SH-SY5Y (cell line): ENCODE measurements at regions not wholly inside any gene's neighbourhood (a gene's known extent, or its start where the extent isn't known, plus 50 kb on each side); places are given as distances from the start of the nearest gene placed in this dataset.

Experiments used
- GATA2 ChIP-seq: IDR thresholded peaks from 2 replicates; pipeline ENCODE4 v1.6.1; 2011; ENCODE audit warnings: mild to moderate bottlenecking, low read depth, low read length
- GATA3 ChIP-seq: IDR thresholded peaks from 2 replicates; pipeline ENCODE4 v1.6.1; 2011; ENCODE audit warnings: low read depth, mild to moderate bottlenecking, low read length, moderate library complexity

- TF ChIP-seq GATA2: no peak
- TF ChIP-seq GATA3: no peak
These were observed 126.2 kb downstream of the CMPK2 start for GRCh38 chr2:6739547-6739946.

- TF ChIP-seq GATA2: no peak
- TF ChIP-seq GATA3: no peak
These were observed 124.5 kb downstream of the CMPK2 start for GRCh38 chr2:6741229-6741628.

- TF ChIP-seq GATA3: peak; percentile 65
- peak; percentile 82 for TF ChIP-seq GATA2
These were observed 121.7 kb downstream of the CMPK2 start for GRCh38 chr2:6744038-6744437.

- TF ChIP-seq GATA2 (no peak), GATA3 (no peak)
These were observed 118.3 kb downstream of the CMPK2 start for GRCh38 chr2:6747433-6747832.

- TF ChIP-seq GATA3 (no peak), GATA2 (peak; percentile 61)
These were observed 117.2 kb downstream of the CMPK2 start for GRCh38 chr2:6748406-6749067.

GRCh38 chr2:6749962-6750361 is 115.7 kb downstream of the CMPK2 start:
- TF ChIP-seq GATA3 (no peak), GATA2 (no peak)

- TF ChIP-seq GATA3 (peak; percentile 96), GATA2 (peak; percentile 97)
These were observed 115.1 kb downstream of the CMPK2 start for GRCh38 chr2:6750411-6751158.

- TF ChIP-seq GATA3 (no peak), GATA2 (no peak)
These were observed 111.3 kb downstream of the CMPK2 start for GRCh38 chr2:6754419-6754818.

GRCh38 chr2:6755456-6755855 is 110.3 kb downstream of the CMPK2 start:
- TF ChIP-seq GATA3 (no peak), GATA2 (peak; percentile 29; the same call in 1 of the 2 replicates)

GRCh38 chr2:6757215-6757614 is 108.5 kb downstream of the CMPK2 start:
- no peak for TF ChIP-seq GATA2
- TF ChIP-seq GATA3: no peak

GRCh38 chr2:6759689-6760088 is 106.0 kb downstream of the CMPK2 start:
- no peak for TF ChIP-seq GATA2

- TF ChIP-seq GATA3: no peak
- no peak for TF ChIP-seq GATA2
These were observed 105.6 kb downstream of the CMPK2 start for GRCh38 chr2:6760132-6760531.

GRCh38 chr2:6764968-6765723 is 100.6 kb downstream of the CMPK2 start:
- TF ChIP-seq GATA3: no peak
- no peak for TF ChIP-seq GATA2

- TF ChIP-seq GATA2 (no peak), GATA3 (no peak)
These were observed 96.4 kb downstream of the CMPK2 start for GRCh38 chr2:6769346-6769745.
